ENCODE measurements at regions not wholly inside any gene's neighbourhood (a gene's known extent, or its start where the extent isn't known, plus 50 kb on each side); places are given as distances from the start of the nearest gene placed in this dataset.

- no peak for TF ChIP-seq CTCF (conservative IDR thresholded peaks at IDR 0.05)
- no peak for TF ChIP-seq ZFX (IDR thresholded peaks at IDR 0.05)
- no peak overlapping the region for H3K27ac ChIP-seq
These were observed 51.4 kb upstream of the S1PR1 start for GRCh38 chr1:101185421-101185820.

GRCh38 chr1:101183388-101183699 lies 53.5 kb upstream of the S1PR1 start:
- no peak overlapping the region for H3K27ac ChIP-seq
- TF ChIP-seq ZFX (IDR thresholded peaks at IDR 0.05) (no peak), CTCF (conservative IDR thresholded peaks at IDR 0.05) (no peak)

GRCh38 chr1:101182627-101183387 lies 54.0 kb upstream of the S1PR1 start:
- H3K27ac ChIP-seq: no peak overlapping the region
- TF ChIP-seq CTCF (conservative IDR thresholded peaks at IDR 0.05) (no peak), ZFX (IDR thresholded peaks at IDR 0.05) (no peak)

GRCh38 chr1:101181930-101182329 lies 54.9 kb upstream of the S1PR1 start:
- TF ChIP-seq CTCF (conservative IDR thresholded peaks at IDR 0.05): no peak
- TF ChIP-seq ZFX (IDR thresholded peaks at IDR 0.05): no peak
- no peak overlapping the region for H3K27ac ChIP-seq

GRCh38 chr1:101178688-101179491 lies 57.9 kb upstream of the S1PR1 start:
- H3K27ac ChIP-seq: no peak overlapping the region
- TF ChIP-seq ZFX (IDR thresholded peaks at IDR 0.05) (no peak), CTCF (conservative IDR thresholded peaks at IDR 0.05) (no peak)

- no peak for TF ChIP-seq CTCF (conservative IDR thresholded peaks at IDR 0.05)
- TF ChIP-seq ZFX (IDR thresholded peaks at IDR 0.05): no peak
- no peak overlapping the region for H3K27ac ChIP-seq
These were observed 58.5 kb upstream of the S1PR1 start for GRCh38 chr1:101178341-101178687.

GRCh38 chr1:101175886-101176285 lies 60.9 kb upstream of the S1PR1 start:
- TF ChIP-seq ZFX (IDR thresholded peaks at IDR 0.05) (no peak), CTCF (conservative IDR thresholded peaks at IDR 0.05) (no peak)
- H3K27ac ChIP-seq: no peak overlapping the region
